KMS-11 (cell line): ENCODE measurements at regions not wholly inside any gene's neighbourhood (a gene's known extent, or its start where the extent isn't known, plus 50 kb on each side); places are given as distances from the start of the nearest gene placed in this dataset.

ENCODE experiments used
- H2AFZ ChIP-seq: fragments of 200-600 bp; sonication (generic); 2 replicates; pipeline ENCODE4 v1.6.1; 2016; ENCODE audit warnings: antibody characterized with exemption, mixed run types, low read depth
- H3K27ac ChIP-seq: fragments of 200-600 bp; sonication (generic); 2 replicates; pipeline ENCODE4 v1.6.1; 2016; ENCODE audit warnings: mild to moderate bottlenecking, mixed run types
- H3K27me3 ChIP-seq: fragments of 200-600 bp; sonication (generic); 2 replicates; pipeline ENCODE4 v1.6.1; 2017; ENCODE audit warnings: mild to moderate bottlenecking, low read depth, mixed run types, moderate library complexity; ENCODE audit not compliant: insufficient read depth
- H3K36me3 ChIP-seq: fragments of 200-600 bp; sonication (generic); 2 replicates; pipeline ENCODE4 v1.6.1; 2017; ENCODE audit warnings: mild to moderate bottlenecking, mixed run types; ENCODE audit not compliant: insufficient read depth
- H3K4me1 ChIP-seq: fragments of 200-600 bp; sonication (generic); 2 replicates; pipeline ENCODE4 v1.6.1; 2016; ENCODE audit warnings: mild to moderate bottlenecking, low read depth, mixed run types; ENCODE audit not compliant: poor library complexity, severe bottlenecking
- H3K4me2 ChIP-seq: fragments of 200-600 bp; sonication (generic); 2 replicates; pipeline ENCODE4 v1.7.0; 2016; ENCODE audit warnings: mild to moderate bottlenecking, mixed run types
- H3K4me3 ChIP-seq: fragments of 200-600 bp; sonication (generic); IDR thresholded peaks from 2 replicates; pipeline ENCODE4 v1.6.1; 2017; ENCODE audit warnings: low read depth, low read length, mixed read lengths; ENCODE audit not compliant: insufficient read depth
- H3K79me2 ChIP-seq: fragments of 200-600 bp; sonication (generic); 2 replicates; pipeline ENCODE4 v1.6.1; 2016; ENCODE audit warnings: low read depth, mixed run types; ENCODE audit not compliant: insufficient read depth
- H3K9ac ChIP-seq: fragments of 200-600 bp; sonication (generic); 2 replicates; pipeline ENCODE4 v1.6.1; 2016; ENCODE audit warnings: mild to moderate bottlenecking, mixed run types
- H4K20me1 ChIP-seq: fragments of 200-600 bp; sonication (generic); 2 replicates; pipeline ENCODE4 v1.6.1; 2016; ENCODE audit warnings: mild to moderate bottlenecking, mixed run types; ENCODE audit not compliant: insufficient read depth
- CTCF ChIP-seq: fragments of 200-600 bp; sonication (generic); conservative IDR thresholded peaks from 2 replicates; pipeline ENCODE4 v1.6.1; 2017; ENCODE audit warnings: low read depth, mild to moderate bottlenecking, antibody characterized with exemption, low read length, moderate library complexity, mixed read lengths

GRCh38 chr20:50388733-50389437, 121.3 kb upstream of the PTPN1 start:
- H3K4me1 ChIP-seq = no peaks in the 10 kb centered on the region
- no peak overlapping the region for H3K27ac ChIP-seq
- H3K4me2 ChIP-seq = no peak overlapping the region
- no peak overlapping the region for H2AFZ ChIP-seq
- no peaks in the 10 kb centered on the region for H4K20me1 ChIP-seq
- TF ChIP-seq CTCF = no peak
- no peaks in the 10 kb centered on the region for H3K36me3 ChIP-seq
- peaks cover 39% of the 10 kb centered on the region; the same call in 1 of the 2 replicates for H3K27me3 ChIP-seq
- no peak overlapping the region for H3K9ac ChIP-seq
- no peak overlapping the region for H3K4me3 ChIP-seq
- no peaks in the 10 kb centered on the region for H3K79me2 ChIP-seq

- no peaks in the 10 kb centered on the region for H3K4me1 ChIP-seq
- no peaks in the 10 kb centered on the region for H3K36me3 ChIP-seq
- H3K9ac ChIP-seq = no peak overlapping the region
- no peak overlapping the region for H3K4me2 ChIP-seq
- H3K79me2 ChIP-seq = no peaks in the 10 kb centered on the region
- no peak overlapping the region for H2AFZ ChIP-seq
- H3K27me3 ChIP-seq = peaks cover 40% of the 10 kb centered on the region; the same call in 1 of the 2 replicates
- no peak overlapping the region for H3K27ac ChIP-seq
- no peak for TF ChIP-seq CTCF
- H4K20me1 ChIP-seq = no peaks in the 10 kb centered on the region
- H3K4me3 ChIP-seq = no peak overlapping the region
Measured at GRCh38 chr20:50389438-50389807, 120.8 kb upstream of the PTPN1 start.

GRCh38 chr20:50389808-50390684, 120.1 kb upstream of the PTPN1 start:
- Histone ChIP-seq H3K27me3 (peaks cover 44% of the 10 kb centered on the region; the same call in 1 of the 2 replicates), H3K4me2 (no peak overlapping the region), H2AFZ (no peak overlapping the region)

More at GRCh38 chr20:50389808-50390684, 120.1 kb upstream of the PTPN1 start:
- H4K20me1 ChIP-seq = no peaks in the 10 kb centered on the region
- TF ChIP-seq CTCF = no peak
- no peak overlapping the region for H3K4me3 ChIP-seq
- no peak overlapping the region for H3K27ac ChIP-seq
- H3K9ac ChIP-seq = no peak overlapping the region
- H3K36me3 ChIP-seq = no peaks in the 10 kb centered on the region
- H3K4me1 ChIP-seq = no peaks in the 10 kb centered on the region
- no peaks in the 10 kb centered on the region for H3K79me2 ChIP-seq
